ENCODE measurements at regions not wholly inside any gene's neighbourhood (a gene's known extent, or its start where the extent isn't known, plus 50 kb on each side); places are given as distances from the start of the nearest gene placed in this dataset.

- Histone ChIP-seq H3K9me3 (ENCODE audit: low read length) (no peaks in the 10 kb centered on the region), H3K4me3 (ENCODE audit: low read length) (no peak overlapping the region), H3F3A (ENCODE audit: insufficient read depth, low read length, poor library complexity, severe bottlenecking) (no peaks in the 10 kb centered on the region), H3K9me2 (ENCODE audit: insufficient read depth, low read length) (no peaks in the 10 kb centered on the region), H2AFZ (ENCODE audit: low read depth, low read length) (no peak overlapping the region), H4K20me1 (ENCODE audit: insufficient read depth) (no peaks in the 10 kb centered on the region), H3K27me3 (ENCODE audit: insufficient read depth, low read depth, low read length) (no peaks in the 10 kb centered on the region), H3K4me2 (ENCODE audit: low read length) (no peak overlapping the region), H3K79me2 (replicated peaks; ENCODE audit: insufficient read depth, low read length) (no peaks in the 10 kb centered on the region), H3K9ac (ENCODE audit: low read length) (no peak overlapping the region), H3K27ac (ENCODE audit: low read length) (no peak overlapping the region), H3K36me3 (ENCODE audit: insufficient read depth, low read length) (no peaks in the 10 kb centered on the region)
- no peak for TF ChIP-seq REST (IDR thresholded peaks at IDR 0.05; ENCODE audit: borderline replicate concordance)
- TF ChIP-seq EP300 (conservative IDR thresholded peaks at IDR 0.05; ENCODE audit: poor library complexity, severe bottlenecking): no peak
- TF ChIP-seq CTCF (IDR thresholded peaks at IDR 0.05; ENCODE audit: poor library complexity, severe bottlenecking): no peak
- no peak for TF ChIP-seq POLR2AphosphoS5 (IDR thresholded peaks at IDR 0.05)
- no peak for TF ChIP-seq SMC3 (conservative IDR thresholded peaks at IDR 0.05; ENCODE audit: poor library complexity)
- TF ChIP-seq MXI1 (conservative IDR thresholded peaks at IDR 0.05; ENCODE audit: poor library complexity, severe bottlenecking): no peak
- TF ChIP-seq TAF1 (IDR thresholded peaks at IDR 0.05; ENCODE audit: low read depth): no peak
- no peak for TF ChIP-seq EZH2 (IDR thresholded peaks at IDR 0.05; ENCODE audit: borderline replicate concordance, insufficient read depth, low read length, poor library complexity, severe bottlenecking)
- no peak for TF ChIP-seq RAD21 (conservative IDR thresholded peaks at IDR 0.05)
Measured at GRCh38 chr18:78480262-78481054, 499.2 kb upstream of the SALL3 start.

GRCh38 chr18:78482378-78482777 lies 497.2 kb upstream of the SALL3 start:
- Histone ChIP-seq H3K27ac (ENCODE audit: low read length) (no peak overlapping the region), H3K27me3 (ENCODE audit: insufficient read depth, low read depth, low read length) (no peaks in the 10 kb centered on the region), H3K9me2 (ENCODE audit: insufficient read depth, low read length) (no peaks in the 10 kb centered on the region), H3K4me3 (ENCODE audit: low read length) (no peak overlapping the region), H3K9ac (ENCODE audit: low read length) (no peak overlapping the region), H4K20me1 (ENCODE audit: insufficient read depth) (no peaks in the 10 kb centered on the region), H3K9me3 (ENCODE audit: low read length) (no peaks in the 10 kb centered on the region), H3F3A (ENCODE audit: insufficient read depth, low read length, poor library complexity, severe bottlenecking) (no peaks in the 10 kb centered on the region), H3K4me2 (ENCODE audit: low read length) (no peak overlapping the region), H3K36me3 (ENCODE audit: insufficient read depth, low read length) (no peaks in the 10 kb centered on the region), H2AFZ (ENCODE audit: low read depth, low read length) (no peak overlapping the region), H3K79me2 (replicated peaks; ENCODE audit: insufficient read depth, low read length) (no peaks in the 10 kb centered on the region)
- TF ChIP-seq RAD21 (conservative IDR thresholded peaks at IDR 0.05): no peak
